Panc1 (cell line): ENCODE measurements at regions not wholly inside any gene's neighbourhood (a gene's known extent, or its start where the extent isn't known, plus 50 kb on each side); places are given as distances from the start of the nearest gene placed in this dataset.

Source experiments
- ATAC-seq: fragments of 200-7000 bp; cut with Tn5 transposase; 2 replicates; pipeline ENCODE4 v1.9.1; 2020; ENCODE audit warnings: mild to moderate bottlenecking, moderate library complexity
- BruUV-seq: library from RNA; stranded (reverse); fragments of 400-500 nt; replicated peaks from 2 replicates; lab custom pipeline; 2021; lab: Mats Ljungman, UMichigan
- CTCF ChIA-PET: fragments of 300-600 bp; sonication (Branson Sonifier 250); formaldehyde crosslinking; loops from one replicate; lab custom pipeline; 2022; ENCODE audit warnings: antibody characterized with exemption; lab: Charles Lee
- POLR2A ChIA-PET: fragments of 300-600 bp; sonication (Branson Sonifier 250); formaldehyde crosslinking; loops from one replicate; lab custom pipeline; 2022; ENCODE audit warnings: antibody characterized with exemption; lab: Charles Lee
- DNase-seq: peaks from one replicate; pipeline ENCODE4 v3.0.0-alpha.2; 2010; ENCODE audit warnings: low read depth, low spot score
- H3K27ac ChIP-seq: 2 replicates; pipeline ENCODE4 v1.5.1; 2011; ENCODE audit warnings: mild to moderate bottlenecking, low read length, inconsistent platforms
- H3K27me3 ChIP-seq: fragments of 200-500 bp; sonication (Bioruptor generic); 2 replicates; pipeline ENCODE4 v1.6.0; 2014; ENCODE audit warnings: low read length, inconsistent platforms; ENCODE audit not compliant: control insufficient read depth, insufficient read depth
- H3K36me3 ChIP-seq: fragments of 200-500 bp; sonication (Bioruptor generic); 2 replicates; pipeline ENCODE4 v1.5.1; 2014; ENCODE audit warnings: inconsistent platforms, mild to moderate bottlenecking, low read length, moderate library complexity; ENCODE audit not compliant: control insufficient read depth, insufficient read depth
- H3K4me1 ChIP-seq: 2 replicates; pipeline ENCODE4 v1.5.1; 2011; ENCODE audit warnings: inconsistent platforms, mild to moderate bottlenecking, low read length, moderate library complexity; ENCODE audit not compliant: control insufficient read depth, insufficient read depth
- H3K4me3 ChIP-seq, 2 experiments: 2 replicates each; pipeline ENCODE4 v1.5.1; 2011 to 2012; ENCODE audit warnings: low read depth in 2 of 2, low read length in 2 of 2, mild to moderate bottlenecking in 2 of 2, inconsistent platforms in 1 of 2, moderate library complexity in 1 of 2
- H3K9me3 ChIP-seq: fragments of 200-500 bp; sonication (Bioruptor generic); 2 replicates; pipeline ENCODE4 v1.5.1; 2014; ENCODE audit warnings: low read depth, mild to moderate bottlenecking, inconsistent platforms, low read length, moderate library complexity; ENCODE audit not compliant: control insufficient read depth, insufficient read depth
- CTCF ChIP-seq: fragments of 450-650 bp; IDR thresholded peaks from 2 replicates; pipeline ENCODE4 v1.5.1; 2017; ENCODE audit warnings: mild to moderate bottlenecking
- POLR2AphosphoS5 ChIP-seq: IDR thresholded peaks from 2 replicates; pipeline ENCODE4 v1.6.1; 2012; ENCODE audit warnings: mild to moderate bottlenecking, low read depth, low read length, moderate library complexity
- REST ChIP-seq, 2 experiments: IDR thresholded peaks; 2 replicates each; pipeline ENCODE4 v1.6.1; 2011 to 2012; ENCODE audit warnings: low read depth in 2 of 2, control low read depth in 1 of 2, low read length in 1 of 2, mild to moderate bottlenecking in 1 of 2, moderate library complexity in 1 of 2; ENCODE audit not compliant: insufficient read depth in 1 of 2
- SIN3A ChIP-seq: IDR thresholded peaks from 2 replicates; pipeline ENCODE4 v1.6.1; 2012; ENCODE audit warnings: low read depth, mild to moderate bottlenecking, low read length, moderate library complexity, borderline replicate concordance; ENCODE audit not compliant: insufficient read depth
- TCF7L2 ChIP-seq: IDR thresholded peaks from 2 replicates; pipeline ENCODE4 v1.6.1; 2011; ENCODE audit warnings: mild to moderate bottlenecking, low read depth, low read length, inconsistent platforms
- in situ Hi-C: cut with HindIII; loops from 2 replicates; pipeline ENCODE4 v1.10.0; 2016; ENCODE audit warnings: low sequenced_read_pairs, low pct_unique_long_range_greater_than_20kb
- intact Hi-C: fragments of 100-400 bp; cut with micrococcal nuclease; formaldehyde crosslinking; loops from one replicate; pipeline ENCODE4 v1.10.0; 2022; ENCODE audit not compliant: unreplicated experiment

DNA sequence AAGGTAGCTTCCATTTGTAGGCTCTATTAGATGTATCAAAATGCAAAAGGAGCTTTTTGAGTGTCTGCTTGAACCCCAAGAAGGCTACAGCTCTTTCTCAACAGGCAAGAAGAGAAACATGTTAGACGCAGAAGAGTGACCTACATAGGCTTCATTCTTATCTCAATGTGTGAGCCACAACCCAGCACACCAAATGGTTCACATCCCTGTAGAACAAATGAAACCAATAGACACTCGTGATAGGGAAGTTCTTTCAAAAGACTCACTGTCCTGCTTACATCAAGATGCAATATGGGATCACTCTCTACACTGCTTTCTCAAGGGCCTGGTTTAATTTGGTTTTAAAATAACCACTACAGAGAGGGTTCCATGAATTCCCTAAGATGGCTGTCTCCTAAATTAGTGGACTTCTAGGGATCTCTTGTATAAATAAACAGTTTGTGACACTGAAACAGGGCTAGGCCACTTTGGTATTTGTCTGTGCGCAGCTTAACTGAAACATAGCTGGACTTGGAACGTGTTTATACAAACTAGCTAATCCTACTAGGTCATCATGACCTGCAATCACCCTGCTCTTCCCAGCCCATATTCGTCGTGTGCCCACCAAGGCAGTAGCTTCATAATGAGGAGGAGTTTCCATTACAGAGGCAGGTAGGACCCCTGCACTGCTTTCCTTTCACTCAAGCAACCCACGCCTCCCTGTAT, 225.4 kb upstream of the PREP start:
- DNase-seq (no peak), ATAC-seq (no peak)
- no peaks in the 10 kb centered on the region for H3K4me1 ChIP-seq
- BruUV-seq = no TSS peak
- intact Hi-C loops (no loop called here), in situ Hi-C loops (no loop called here)
- CTCF ChIA-PET = no interaction called here
- H3K4me3 ChIP-seq = no peak overlapping the region
- POLR2A ChIA-PET = no interaction called here
- no peaks in the 10 kb centered on the region for H3K27me3 ChIP-seq
- no peak for TF ChIP-seq SIN3A
- TF ChIP-seq TCF7L2 = no peak
- TF ChIP-seq REST (IDR thresholded peaks at IDR 0.05; ENCODE audit: insufficient read depth in 1 of 2, low read depth in 2 of 2, low read length in 1 of 2) = no peak
- TF ChIP-seq POLR2AphosphoS5 = no peak
- TF ChIP-seq CTCF = no peak
- peaks cover 3% of the 10 kb centered on the region; the same call in 1 of the 2 replicates for H3K9me3 ChIP-seq
- H3K27ac ChIP-seq = no peak overlapping the region
- H3K36me3 ChIP-seq = no peaks in the 10 kb centered on the region

GRCh38 chr6:105626295-105627158, 223.6 kb upstream of the PREP start:
- Histone ChIP-seq H3K4me3 (no peak overlapping the region), H3K27ac (no peak overlapping the region), H3K9me3 (peaks cover 3% of the 10 kb centered on the region; the same call in 1 of the 2 replicates), H3K36me3 (no peaks in the 10 kb centered on the region), H3K4me1 (no peaks in the 10 kb centered on the region), H3K27me3 (no peaks in the 10 kb centered on the region)
- no peak for TF ChIP-seq CTCF
- TF ChIP-seq POLR2AphosphoS5 = no peak
- TF ChIP-seq TCF7L2 = no peak
- no peak for TF ChIP-seq REST (IDR thresholded peaks at IDR 0.05; ENCODE audit: insufficient read depth in 1 of 2, low read depth in 2 of 2, low read length in 1 of 2)
- no peak for TF ChIP-seq SIN3A
- ChIA-PET POLR2A (no interaction called here), CTCF (no interaction called here)
- no peak for ATAC-seq
- no TSS peak for BruUV-seq
- in situ Hi-C loops = no loop called here
- intact Hi-C loops = no loop called here
- DNase-seq = no peak
